Sciatic nerve (tissue), 2 donors: ENCODE measurements at regions not wholly inside any gene's neighbourhood (a gene's known extent, or its start where the extent isn't known, plus 50 kb on each side); places are given as distances from the start of the nearest gene placed in this dataset.

Experiments used
- ATAC-seq: fragments of 200-7000 bp; cut with Tn5 transposase; one replicate; pipeline ENCODE4 v1.9.1; 2020; ENCODE audit warnings: mild to moderate bottlenecking, moderate library complexity
- DNase-seq: peaks from one replicate; pipeline ENCODE4 v3.0.0-alpha.2; 2020; ENCODE audit warnings: low spot score
- intact Hi-C: fragments of 100-400 bp; cut with DNase I; formaldehyde crosslinking; loops from one replicate; pipeline ENCODE4 v1.14.2; 2022
- donor health status: DM: no; HTN: no; CAD: no.
- donor health status: DM: no; HTN: no; CAD: no.

- no peak for ATAC-seq
- intact Hi-C loops: no loop called here
- DNase-seq: no peak
Measured at GRCh38 chr6:6771224-6771945, 182.9 kb downstream of the LY86 start.

GRCh38 chr6:6771964-6772363 is 183.4 kb downstream of the LY86 start:
- no peak for ATAC-seq
- no peak for DNase-seq
- intact Hi-C loops: no loop called here

GRCh38 chr6:6772751-6773150 is 184.2 kb downstream of the LY86 start:
- DNase-seq (no peak), ATAC-seq (peak; percentile 13)
- intact Hi-C loops: no loop called here

GRCh38 chr6:6775074-6775473 is 186.6 kb downstream of the LY86 start:
- ATAC-seq (no peak), DNase-seq (no peak)
- intact Hi-C loops: no loop called here

- intact Hi-C loops: no loop called here
- DNase-seq (no peak), ATAC-seq (no peak)
Measured at GRCh38 chr6:6780231-6780630, 191.7 kb downstream of the LY86 start.

- ATAC-seq (peak; percentile 78), DNase-seq (peak; percentile 70)
- intact Hi-C loops: no loop called here
Measured at GRCh38 chr6:6781172-6781872, 192.8 kb downstream of the LY86 start.

- intact Hi-C loops: no loop called here
- DNase-seq: no peak
- ATAC-seq: peak; percentile 39
Measured at GRCh38 chr6:6781873-6782227, 193.3 kb downstream of the LY86 start.

GRCh38 chr6:6783721-6784120 is 195.2 kb downstream of the LY86 start:
- intact Hi-C loops: no loop called here
- no peak for ATAC-seq
- no peak for DNase-seq

GRCh38 chr6:6784514-6785162 is 196.1 kb downstream of the LY86 start:
- intact Hi-C loops: no loop called here
- DNase-seq (no peak), ATAC-seq (peak; percentile 79)

- intact Hi-C loops: no loop called here
- ATAC-seq: peak; percentile 62
- no peak for DNase-seq
Measured at GRCh38 chr6:6785163-6785521, 196.6 kb downstream of the LY86 start.

GRCh38 chr6:6788394-6789032 is 200.0 kb downstream of the LY86 start:
- intact Hi-C loops: no loop called here
- DNase-seq (no peak), ATAC-seq (no peak)

GRCh38 chr6:6790393-6790792 is 201.9 kb downstream of the LY86 start:
- ATAC-seq: no peak
- intact Hi-C loops: no loop called here
- DNase-seq: no peak

- ATAC-seq (no peak), DNase-seq (no peak)
- intact Hi-C loops: no loop called here
Measured at GRCh38 chr6:6790891-6791290, 202.4 kb downstream of the LY86 start.

GRCh38 chr6:6793388-6794250 is 205.1 kb downstream of the LY86 start:
- DNase-seq (no peak), ATAC-seq (peak; percentile 36)
- intact Hi-C loops: no loop called here

GRCh38 chr6:6795393-6795792 is 206.9 kb downstream of the LY86 start:
- DNase-seq: no peak
- no peak for ATAC-seq

GRCh38 chr6:6796818-6797217 is 208.3 kb downstream of the LY86 start:
- DNase-seq (no peak), ATAC-seq (no peak)
- intact Hi-C loops: no loop called here

More at GRCh38 chr6:6795393-6795792, 206.9 kb downstream of the LY86 start:
- intact Hi-C loops: no loop called here

- DNase-seq (no peak), ATAC-seq (no peak)
- intact Hi-C loops: no loop called here
Measured at GRCh38 chr6:6798448-6798860, 209.9 kb downstream of the LY86 start.

- no peak for ATAC-seq
- no peak for DNase-seq
- intact Hi-C loops: no loop called here
Measured at GRCh38 chr6:6801005-6801335, 212.4 kb downstream of the LY86 start.

- intact Hi-C loops: no loop called here
- DNase-seq (no peak), ATAC-seq (no peak)
Measured at GRCh38 chr6:6801635-6802218, 213.2 kb downstream of the LY86 start.
